HG03135 (cell line): ENCODE measurements at regions not wholly inside any gene's neighbourhood (a gene's known extent, or its start where the extent isn't known, plus 50 kb on each side); places are given as distances from the start of the nearest gene placed in this dataset.

Experiments
- ATAC-seq: cut with Tn5 transposase; IDR thresholded peaks from one replicate; pipeline ENCODE4 v1.9.1; 2021; ENCODE audit warnings: mild to moderate bottlenecking, moderate library complexity; ENCODE audit not compliant: unreplicated experiment

DNA sequence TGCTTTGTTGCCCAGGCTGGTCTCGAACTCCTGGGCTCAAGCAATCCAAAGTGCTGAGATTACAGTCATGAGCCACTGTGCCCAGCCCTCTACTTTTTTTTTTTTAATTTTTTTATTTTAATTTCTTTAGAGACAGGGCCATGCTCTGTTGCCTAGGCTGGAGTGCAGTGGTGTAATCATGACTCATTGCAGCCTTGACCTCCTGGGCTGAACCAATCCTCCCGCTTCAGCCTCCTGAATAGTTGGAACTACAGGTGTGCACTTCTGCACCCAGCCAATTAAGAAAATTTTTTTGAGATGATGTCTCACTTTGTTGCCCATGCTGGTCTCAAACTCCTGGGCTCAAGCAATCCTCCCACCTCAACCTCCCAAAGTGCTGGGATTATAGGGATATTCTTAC is 528.6 kb downstream of the GATA3 start:
- no peak for ATAC-seq

DNA sequence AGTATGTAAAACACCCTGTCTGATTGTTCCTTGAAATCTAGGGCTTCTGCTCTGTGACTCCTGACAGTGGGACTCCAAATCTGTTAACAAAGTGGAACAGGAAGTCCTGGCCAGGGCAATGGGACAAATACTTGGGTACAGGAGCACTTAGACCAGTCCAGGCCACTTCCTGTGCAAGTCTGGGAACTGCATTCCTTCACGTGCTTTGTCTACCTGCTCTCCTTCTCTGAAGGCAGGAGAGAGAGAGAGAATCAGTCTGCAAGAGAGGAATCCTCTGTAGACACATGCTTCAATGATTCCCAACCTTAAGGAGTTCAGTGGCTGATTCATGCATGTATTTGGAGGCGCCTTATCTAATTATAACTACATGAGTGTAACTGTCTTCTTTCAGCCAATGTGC is 530.2 kb downstream of the GATA3 start:
- no peak for ATAC-seq

GRCh38 chr10:8586504-8586903 is 532.0 kb downstream of the GATA3 start:
- ATAC-seq = no peak

DNA sequence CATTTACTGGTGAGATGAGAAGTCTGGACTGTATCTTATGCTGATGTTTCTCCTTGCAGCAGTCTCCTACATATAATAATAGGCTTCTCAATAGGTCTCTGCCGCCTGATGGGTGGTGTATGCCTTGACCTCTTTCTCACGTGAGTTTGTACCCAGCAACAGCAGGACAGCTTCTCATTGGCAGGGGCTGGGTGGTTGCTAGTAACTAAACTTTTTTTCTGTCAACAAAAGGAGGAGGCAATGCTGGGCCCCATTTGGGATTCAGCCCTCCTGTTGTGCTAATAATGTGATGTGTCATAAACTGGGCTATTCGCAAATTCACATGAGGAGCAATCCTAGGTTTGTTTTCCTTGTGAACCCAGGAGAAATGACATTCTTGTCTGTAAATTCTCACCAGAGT is 533.6 kb downstream of the GATA3 start:
- ATAC-seq = no peak

GRCh38 chr10:8590518-8590917 is 536.0 kb downstream of the GATA3 start:
- no peak for ATAC-seq

GRCh38 chr10:8591640-8592039 is 537.2 kb downstream of the GATA3 start:
- ATAC-seq = no peak

DNA sequence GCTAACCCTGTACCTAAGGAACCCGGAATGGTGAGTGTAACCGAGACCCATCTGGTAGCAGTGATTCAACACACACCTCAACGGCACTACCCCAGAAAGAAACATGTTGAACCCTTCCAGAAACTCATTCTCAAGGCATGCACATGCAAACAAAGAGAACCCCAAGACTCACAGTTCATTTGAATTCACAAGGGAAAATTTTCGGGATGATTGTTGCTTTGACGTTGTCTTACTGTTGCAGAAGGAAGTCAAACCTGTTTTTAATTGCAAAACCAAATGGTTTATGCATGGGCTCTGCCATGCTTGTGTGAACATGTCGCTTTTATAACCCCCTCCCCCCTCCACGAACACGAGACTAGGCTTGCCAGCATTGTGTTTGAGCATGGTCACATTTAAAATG is 539.7 kb downstream of the GATA3 start:
- no peak for ATAC-seq

GRCh38 chr10:8594711-8595110 is 540.2 kb downstream of the GATA3 start:
- ATAC-seq = no peak

GRCh38 chr10:8595140-8595539 is 540.7 kb downstream of the GATA3 start:
- no peak for ATAC-seq

GRCh38 chr10:8596929-8597472 is 542.5 kb downstream of the GATA3 start:
- ATAC-seq = no peak

DNA sequence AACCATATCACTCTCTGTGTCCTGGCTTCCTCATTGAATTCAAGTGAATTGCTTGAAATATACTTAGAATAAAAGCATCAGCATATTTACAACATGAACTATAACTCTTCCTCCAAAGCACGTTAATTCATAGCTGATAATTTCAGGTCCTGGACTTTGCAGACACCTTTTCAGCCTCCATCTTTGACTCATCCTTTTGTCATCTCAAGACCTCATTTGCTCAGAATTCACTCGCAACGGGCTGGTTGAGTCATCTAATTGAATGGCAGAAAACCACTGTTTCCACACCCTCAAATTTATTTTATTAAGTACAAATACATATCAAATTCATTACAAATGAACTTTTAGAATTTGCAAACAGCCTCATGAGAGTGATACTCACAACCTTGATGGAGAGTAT is 545.7 kb downstream of the GATA3 start:
- no peak for ATAC-seq

GRCh38 chr10:8602821-8603220 is 548.3 kb downstream of the GATA3 start:
- no peak for ATAC-seq

DNA sequence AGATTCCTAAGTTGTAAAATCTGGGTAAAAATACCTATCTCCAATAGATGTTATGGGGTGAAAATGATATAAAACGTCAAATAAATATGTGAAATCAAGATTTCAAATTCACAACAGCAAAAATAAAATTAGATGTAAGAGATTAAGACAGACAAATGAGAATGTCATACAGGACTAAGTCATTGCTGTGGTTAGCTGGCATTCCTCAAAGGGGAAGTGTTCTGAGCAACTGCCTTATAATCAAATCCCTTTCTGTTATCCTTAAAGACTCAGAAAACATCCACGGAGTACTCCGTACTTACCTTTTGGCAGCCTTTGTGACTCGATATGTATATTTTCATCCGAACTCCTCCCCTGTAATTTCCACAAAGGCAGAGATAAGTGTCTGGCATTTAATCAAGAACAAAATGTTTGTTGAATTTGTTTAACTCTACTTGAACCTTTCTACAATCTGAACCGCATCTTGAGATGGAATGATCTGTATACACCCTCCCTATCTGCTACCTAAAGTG is 559.6 kb downstream of the GATA3 start:
- ATAC-seq = no peak

GRCh38 chr10:8615118-8615517 is 560.6 kb downstream of the GATA3 start:
- no peak for ATAC-seq

GRCh38 chr10:8616166-8616565 is 561.7 kb downstream of the GATA3 start:
- ATAC-seq = no peak

- no peak for ATAC-seq
These were observed 563.3 kb downstream of the GATA3 start for GRCh38 chr10:8617792-8618191.

GRCh38 chr10:8618834-8619233 is 564.3 kb downstream of the GATA3 start:
- no peak for ATAC-seq

GRCh38 chr10:8628351-8628750 is 573.9 kb downstream of the GATA3 start:
- no peak for ATAC-seq

GRCh38 chr10:8633909-8634308 is 579.4 kb downstream of the GATA3 start:
- no peak for ATAC-seq

DNA sequence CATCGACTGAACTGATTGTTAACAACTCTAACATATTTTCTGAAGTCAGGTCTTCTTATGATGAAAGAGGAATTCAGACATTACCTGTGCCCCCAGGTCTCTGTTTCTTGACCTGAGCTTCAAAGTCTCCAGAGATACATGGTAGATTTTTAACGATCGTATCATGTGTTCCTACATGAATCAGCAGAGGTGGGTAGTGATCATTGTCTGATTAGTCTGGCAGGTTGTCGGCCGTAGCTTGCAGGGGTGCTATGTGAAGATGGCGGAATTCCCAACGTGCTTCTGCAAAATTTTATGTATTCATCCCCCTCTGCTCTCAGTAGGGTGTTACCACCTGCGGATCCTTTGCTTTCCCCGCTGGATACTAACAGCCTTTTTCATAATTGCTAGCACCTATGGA is 581.9 kb downstream of the GATA3 start:
- ATAC-seq = no peak

- ATAC-seq = no peak
These were observed 583.2 kb downstream of the GATA3 start for GRCh38 chr10:8637640-8638039.

DNA sequence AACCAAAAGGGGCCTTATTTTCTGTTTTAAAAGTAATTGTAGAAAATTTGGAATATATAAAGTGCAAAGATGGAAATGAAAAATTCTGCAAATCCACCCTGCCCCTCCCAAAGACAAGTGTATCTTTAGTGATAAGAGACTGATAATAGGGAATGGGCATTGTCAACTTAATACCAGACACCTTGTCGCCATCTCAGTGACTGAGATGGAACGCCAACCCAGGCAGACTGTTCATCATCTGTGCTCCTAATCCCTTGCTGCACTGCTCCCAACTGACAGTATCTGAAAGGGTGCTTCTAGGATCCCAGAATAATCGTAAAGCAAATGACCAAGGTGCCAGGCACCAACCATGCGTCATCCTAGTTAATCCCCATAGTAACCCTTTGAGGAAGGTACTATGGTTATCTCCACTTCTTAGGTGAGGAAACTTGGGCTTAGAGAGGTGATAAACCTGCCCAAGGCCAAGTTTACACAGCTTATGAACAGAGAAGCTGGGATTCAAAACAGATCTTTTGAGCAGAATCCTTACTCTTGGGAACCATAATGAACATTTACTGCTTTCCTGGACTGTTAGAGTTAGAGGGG is 583.7 kb downstream of the GATA3 start:
- ATAC-seq = no peak
